Hepatocyte (in vitro differentiated cells): ENCODE measurements at regions not wholly inside any gene's neighbourhood (a gene's known extent, or its start where the extent isn't known, plus 50 kb on each side); places are given as distances from the start of the nearest gene placed in this dataset.
"Not testable (repeated sequence)": the region's sequence is repeated elsewhere in the genome, so short reads cannot be mapped to it uniquely, and the experiment has no call there.

Experiments
- DNase-seq: peaks from one replicate; pipeline ENCODE4 v3.0.0-alpha.2; 2016; ENCODE audit warnings: low spot score
- H2AFZ ChIP-seq: fragments of 200-600 bp; sonication (generic); 2 replicates; pipeline ENCODE4 v1.6.0; 2016; ENCODE audit warnings: antibody characterized with exemption, mild to moderate bottlenecking
- H3K27ac ChIP-seq: fragments of 200-600 bp; sonication (generic); 2 replicates; pipeline ENCODE4 v1.5.1; 2016; ENCODE audit warnings: mild to moderate bottlenecking
- H3K27me3 ChIP-seq: fragments of 200-600 bp; sonication (generic); 2 replicates; pipeline ENCODE4 v1.6.1; 2016
- H3K36me3 ChIP-seq: fragments of 200-600 bp; sonication (generic); replicated peaks from 2 replicates; pipeline ENCODE4 v1.5.1; 2016; ENCODE audit warnings: low read depth; ENCODE audit not compliant: insufficient read depth
- H3K4me1 ChIP-seq: fragments of 200-600 bp; sonication (generic); 2 replicates; pipeline ENCODE4 v1.5.1; 2016; ENCODE audit warnings: mild to moderate bottlenecking, moderate library complexity; ENCODE audit not compliant: insufficient read depth
- H3K4me2 ChIP-seq: fragments of 200-600 bp; sonication (generic); 2 replicates; pipeline ENCODE4 v1.6.0; 2016
- H3K4me3 ChIP-seq: fragments of 200-600 bp; sonication (generic); 2 replicates; pipeline ENCODE4 v1.5.1; 2016; ENCODE audit warnings: mild to moderate bottlenecking
- H3K79me2 ChIP-seq: fragments of 200-600 bp; sonication (generic); 2 replicates; pipeline ENCODE4 v1.6.0; 2017; ENCODE audit warnings: mild to moderate bottlenecking
- H3K9me2 ChIP-seq: fragments of 200-600 bp; sonication (generic); replicated peaks from 2 replicates; pipeline ENCODE4 v1.6.0; 2017; ENCODE audit warnings: mild to moderate bottlenecking; ENCODE audit not compliant: insufficient read depth
- H3K9me3 ChIP-seq: fragments of 200-600 bp; sonication (generic); 2 replicates; pipeline ENCODE4 v1.5.1; 2016; ENCODE audit warnings: low read depth, mild to moderate bottlenecking
- H4K20me1 ChIP-seq: fragments of 200-600 bp; sonication (generic); 2 replicates; pipeline ENCODE4 v1.6.0; 2016; ENCODE audit warnings: mild to moderate bottlenecking; ENCODE audit not compliant: insufficient read depth, poor library complexity, severe bottlenecking
- CTCF ChIP-seq: fragments of 200-600 bp; sonication (generic); IDR thresholded peaks from 2 replicates; pipeline ENCODE4 v1.5.1; 2016; ENCODE audit warnings: antibody characterized with exemption, mild to moderate bottlenecking; ENCODE audit not compliant: poor library complexity
- EZH2 ChIP-seq: fragments of 200-600 bp; sonication (generic); IDR thresholded peaks from 2 replicates; pipeline ENCODE4 v1.6.1; 2016; ENCODE audit warnings: antibody characterized with exemption, mild to moderate bottlenecking, borderline replicate concordance
- EZH2phosphoT487 ChIP-seq: fragments of 200-600 bp; sonication (generic); IDR thresholded peaks from one replicate; pipeline ENCODE4 v1.6.1; 2018; ENCODE audit warnings: antibody characterized with exemption, mild to moderate bottlenecking, low read depth, moderate library complexity; ENCODE audit not compliant: unreplicated experiment, severe bottlenecking
- WGBS: methylation state at CpG from one replicate; pipeline ENCODE4 v1.1.6; 2016; ENCODE audit warnings: low lambda C conversion rate; ENCODE audit errors: missing lambda C conversion rate; 5-methylcytosine and 5-hydroxymethylcytosine counted together

GRCh38 chr1:187691439-187691838 is 862.7 kb downstream of the PLA2G4A start:
- Histone ChIP-seq H3K9me3 (no peaks in the 10 kb centered on the region), H3K27me3 (no peaks in the 10 kb centered on the region), H3K4me1 (no peaks in the 10 kb centered on the region), H3K36me3 (no peaks in the 10 kb centered on the region), H3K79me2 (no peaks in the 10 kb centered on the region), H3K4me2 (no peak overlapping the region), H3K27ac (no peak overlapping the region), H3K9me2 (no peaks in the 10 kb centered on the region), H4K20me1 (no peaks in the 10 kb centered on the region), H3K4me3 (no peak overlapping the region), H2AFZ (no peak overlapping the region)
- 72% methylated on average over 2 of the region's 2 CpGs for WGBS
- TF ChIP-seq EZH2 = no peak
- no peak for TF ChIP-seq EZH2phosphoT487
- no peak for TF ChIP-seq CTCF
- no peak for DNase-seq

GRCh38 chr1:187692799-187693198 is 864.0 kb downstream of the PLA2G4A start:
- WGBS = 49% methylated on average over 5 of the region's 5 CpGs
- no peak for DNase-seq

GRCh38 chr1:187696073-187696472 is 867.3 kb downstream of the PLA2G4A start:
- no peak for DNase-seq
- no peak overlapping the region for H2AFZ ChIP-seq
- no peaks in the 10 kb centered on the region for H3K79me2 ChIP-seq
- no peaks in the 10 kb centered on the region for H3K9me3 ChIP-seq
- no peak overlapping the region for H3K4me3 ChIP-seq
- 84% methylated on average over 3 of the region's 3 CpGs for WGBS
- no peaks in the 10 kb centered on the region for H3K4me1 ChIP-seq
- no peak for TF ChIP-seq EZH2phosphoT487
- no peak for TF ChIP-seq CTCF
- no peak for TF ChIP-seq EZH2
- no peaks in the 10 kb centered on the region for H3K27me3 ChIP-seq
- H4K20me1 ChIP-seq = no peaks in the 10 kb centered on the region
- H3K4me2 ChIP-seq = no peak overlapping the region
- no peaks in the 10 kb centered on the region for H3K36me3 ChIP-seq
- H3K9me2 ChIP-seq = no peaks in the 10 kb centered on the region
- H3K27ac ChIP-seq = no peak overlapping the region

More at GRCh38 chr1:187692799-187693198, 864.0 kb downstream of the PLA2G4A start:
- Histone ChIP-seq H3K9me2 (no peaks in the 10 kb centered on the region), H3K36me3 (no peaks in the 10 kb centered on the region), H3K27me3 (no peaks in the 10 kb centered on the region), H2AFZ (no peak overlapping the region), H3K4me2 (no peak overlapping the region), H4K20me1 (no peaks in the 10 kb centered on the region), H3K27ac (no peak overlapping the region), H3K9me3 (no peaks in the 10 kb centered on the region), H3K79me2 (no peaks in the 10 kb centered on the region), H3K4me3 (no peak overlapping the region), H3K4me1 (no peaks in the 10 kb centered on the region)
- TF ChIP-seq EZH2 (no peak), CTCF (no peak), EZH2phosphoT487 (no peak)

- WGBS = 95% methylated on average over 32 of the region's 46 CpGs
- H3K27me3 ChIP-seq, H3K4me1 ChIP-seq, H3K27ac ChIP-seq, DNase-seq, H3K36me3 ChIP-seq, H3K4me3 ChIP-seq, H3K4me2 ChIP-seq, H2AFZ ChIP-seq, H3K9me3 ChIP-seq, H4K20me1 ChIP-seq, H3K9me2 ChIP-seq, H3K79me2 ChIP-seq: not testable (repeated sequence)
These were observed 874.7 kb downstream of the PLA2G4A start for GRCh38 chr1:187703138-187704130.
